NCI-H128 (cell line): ENCODE measurements at regions not wholly inside any gene's neighbourhood (a gene's known extent, or its start where the extent isn't known, plus 50 kb on each side); places are given as distances from the start of the nearest gene placed in this dataset.

Source experiments
- DNase-seq: peaks from one replicate; lab custom pipeline; 2025; ENCODE audit not compliant: unreplicated experiment; lab: John Stamatoyannopoulos, UW

DNA sequence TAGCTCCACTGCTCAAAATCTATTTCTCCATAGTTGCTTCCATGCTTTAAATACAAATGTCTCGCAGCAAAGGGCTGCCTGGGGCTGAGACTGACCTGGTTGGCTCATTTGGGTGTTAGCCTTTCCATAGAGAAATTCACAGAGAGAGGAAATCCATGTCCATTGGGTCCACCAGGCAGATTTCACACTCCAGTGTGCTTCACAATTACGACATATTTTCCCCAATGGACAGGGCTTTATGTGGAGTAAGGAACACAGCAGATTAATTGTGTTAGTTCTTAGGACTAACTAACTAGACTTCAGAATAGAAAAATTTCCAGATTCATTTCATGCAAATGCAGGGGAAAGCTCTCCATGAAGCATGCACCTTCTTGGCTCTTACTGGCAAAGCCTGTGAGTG, 180.7 kb downstream of the FBXO15 start:
- DNase-seq = no peak

DNA sequence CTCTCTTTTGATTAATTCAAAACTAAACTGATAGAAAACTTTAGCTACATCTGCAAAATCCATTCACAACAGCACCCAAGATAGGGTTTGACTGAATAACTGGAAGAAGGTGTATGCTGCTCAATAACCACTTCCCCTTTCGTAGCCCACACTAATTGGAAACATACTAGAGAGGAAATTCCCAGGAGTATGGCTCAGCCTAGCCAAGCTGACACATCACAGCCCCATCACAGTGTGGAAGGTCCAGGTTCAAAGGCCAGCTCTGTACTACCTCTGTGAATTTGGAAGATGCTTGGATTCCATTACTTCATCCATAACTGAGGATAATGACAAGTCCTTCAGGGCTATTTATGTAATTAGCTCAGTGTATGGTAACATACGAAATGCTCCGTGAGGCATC, 185.4 kb downstream of the FBXO15 start:
- no peak for DNase-seq

DNA sequence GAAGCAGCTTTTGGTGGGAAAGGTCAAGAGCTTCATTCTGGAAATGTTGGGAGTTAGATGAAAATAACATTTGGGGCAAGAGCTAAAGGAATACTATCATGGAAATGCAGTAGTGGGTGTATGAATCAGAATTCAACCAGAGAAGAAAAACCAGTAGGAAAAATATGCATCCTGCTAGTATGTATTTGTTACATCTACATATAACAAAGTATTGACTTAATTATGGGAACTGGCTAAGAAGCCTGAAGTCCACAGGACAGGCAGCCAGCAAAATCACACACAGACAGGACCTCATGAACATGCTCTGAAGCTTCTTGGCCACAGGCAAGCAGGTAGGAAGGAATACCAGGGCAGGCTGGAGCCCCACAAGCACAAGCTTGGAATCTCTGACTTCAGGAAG, 185.8 kb downstream of the FBXO15 start:
- no peak for DNase-seq

DNA sequence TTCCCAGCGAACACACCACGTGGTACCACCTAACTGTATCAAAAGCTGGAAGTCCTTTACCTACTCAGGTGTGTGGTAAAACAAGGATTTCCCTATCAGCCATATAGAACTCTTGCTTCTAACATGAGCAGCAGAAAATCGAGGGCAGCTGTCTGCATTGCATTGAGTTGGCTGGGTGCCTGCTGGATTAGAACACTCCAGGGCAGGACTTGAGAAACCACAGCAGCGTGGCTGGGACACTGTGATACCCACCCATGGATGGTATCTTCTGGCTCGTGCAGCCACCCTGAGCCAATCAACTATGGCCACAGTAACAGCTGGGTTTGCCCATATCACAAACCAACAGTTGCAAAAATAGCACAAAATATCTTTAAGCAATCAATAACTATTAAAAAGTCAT, 188.3 kb downstream of the FBXO15 start:
- DNase-seq = no peak

DNA sequence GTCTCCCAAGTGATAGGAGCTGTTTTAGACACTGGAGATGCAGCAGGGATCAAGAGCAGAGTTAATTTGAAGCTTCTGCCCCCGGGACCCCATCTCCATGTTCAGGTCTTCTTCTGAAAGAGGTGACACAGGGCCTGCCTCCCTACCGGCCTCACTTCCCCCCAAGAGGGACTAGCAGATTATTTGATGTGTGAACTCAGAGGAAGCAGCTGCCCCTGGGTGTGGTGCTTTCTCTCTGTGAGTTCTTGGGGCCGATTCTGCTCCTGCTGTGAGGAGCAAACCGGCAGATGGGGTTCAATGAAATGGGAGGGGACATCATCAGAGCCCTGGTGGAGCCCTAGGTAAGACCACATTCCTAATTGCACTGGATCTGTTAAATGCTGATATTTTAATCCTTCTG, 193.4 kb downstream of the FBXO15 start:
- DNase-seq = no peak

DNA sequence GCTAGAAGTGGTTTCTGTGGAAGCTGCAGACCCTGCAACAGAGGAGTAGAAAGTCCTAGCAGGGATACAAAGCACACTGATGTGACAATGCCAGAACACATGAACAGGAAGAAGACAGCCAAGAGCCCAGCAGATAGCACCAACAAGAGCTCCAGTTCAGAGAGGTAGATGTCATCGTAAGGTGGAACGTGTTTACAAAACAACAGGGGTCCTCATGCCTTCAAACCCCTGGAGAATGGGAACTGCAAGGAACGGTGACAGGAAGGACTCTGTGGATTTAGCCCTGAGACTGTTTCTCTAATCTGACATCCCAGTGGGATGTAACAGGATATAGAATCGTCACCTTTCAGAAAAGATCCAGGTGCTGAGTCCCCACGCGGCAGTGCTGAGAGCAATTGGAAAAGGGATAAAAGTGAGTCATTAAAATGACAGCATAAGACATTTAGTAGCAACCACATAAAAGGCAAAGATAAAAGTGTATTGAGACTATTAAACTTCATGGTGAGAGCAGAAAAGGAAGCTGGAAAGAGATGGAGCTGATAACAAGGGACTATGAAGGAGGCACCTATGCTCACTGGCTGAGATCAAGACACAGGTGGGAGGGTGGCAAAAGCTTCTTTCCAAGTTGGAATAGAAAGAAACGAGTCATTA, 195.2 kb downstream of the FBXO15 start:
- no peak for DNase-seq

DNA sequence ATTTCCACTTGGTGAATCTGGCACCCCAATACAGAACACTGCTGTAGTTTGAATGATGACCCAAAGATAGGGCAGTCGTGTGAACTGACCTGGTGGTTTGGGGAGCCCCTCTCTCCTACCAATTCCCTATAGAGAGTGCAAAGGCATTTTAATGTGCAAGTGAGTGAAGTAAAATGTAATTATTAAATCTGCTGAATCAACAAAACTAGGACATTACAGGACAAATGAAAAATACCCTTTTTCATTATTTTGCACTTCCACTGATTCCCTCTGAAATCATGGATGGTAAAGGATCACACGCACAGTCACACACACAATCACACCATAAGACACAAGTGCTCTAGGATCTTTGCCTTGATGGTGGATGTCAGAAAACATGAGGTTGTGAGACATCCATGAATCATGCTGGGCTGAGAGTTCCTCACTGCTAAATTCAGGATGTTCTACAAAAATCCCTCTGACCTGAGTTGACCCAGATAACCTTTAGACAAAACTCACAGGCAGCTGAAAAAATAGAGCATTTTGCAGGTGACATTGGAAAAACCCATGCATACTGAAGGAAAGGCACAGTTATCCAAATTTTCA, 197.4 kb downstream of the FBXO15 start:
- DNase-seq = no peak

DNA sequence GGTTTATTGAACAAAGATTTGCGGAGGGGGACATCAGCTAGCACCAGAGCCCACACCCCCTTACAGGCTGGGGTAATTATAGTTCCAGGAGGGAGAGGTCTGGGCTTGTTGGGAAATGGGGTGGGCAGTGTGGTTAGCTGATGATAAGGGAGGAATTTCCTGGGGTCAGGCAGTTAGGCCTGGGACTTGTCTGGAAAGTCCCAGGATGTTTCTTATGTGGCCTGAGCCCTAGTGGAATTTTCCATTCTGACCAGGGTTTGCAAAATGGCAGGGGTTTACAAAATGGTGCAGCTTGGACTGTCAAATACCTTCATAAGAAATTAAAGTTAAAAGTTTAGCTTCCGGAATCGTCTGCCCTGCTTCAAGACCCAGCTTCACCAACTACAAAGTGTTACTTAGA, 199.1 kb downstream of the FBXO15 start:
- no peak for DNase-seq

DNA sequence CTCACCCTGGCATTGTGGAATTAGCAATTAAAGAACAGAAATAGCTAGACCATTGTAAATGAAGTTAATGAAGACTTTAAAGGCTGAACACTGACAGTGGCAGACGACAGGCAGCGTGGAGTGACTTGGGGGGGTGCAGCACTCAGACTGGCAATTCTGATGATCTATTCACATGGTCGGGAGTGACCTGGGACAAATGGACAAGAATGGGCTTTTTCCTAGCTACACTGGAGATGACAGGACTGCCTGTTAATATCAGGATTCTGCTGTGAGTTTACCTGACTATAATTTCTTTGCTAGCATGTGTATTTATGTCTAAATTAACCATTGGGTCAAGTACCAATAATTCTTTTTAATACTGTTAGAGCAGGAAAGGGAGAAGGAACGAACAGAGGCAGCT, 199.6 kb downstream of the FBXO15 start:
- DNase-seq = no peak

DNA sequence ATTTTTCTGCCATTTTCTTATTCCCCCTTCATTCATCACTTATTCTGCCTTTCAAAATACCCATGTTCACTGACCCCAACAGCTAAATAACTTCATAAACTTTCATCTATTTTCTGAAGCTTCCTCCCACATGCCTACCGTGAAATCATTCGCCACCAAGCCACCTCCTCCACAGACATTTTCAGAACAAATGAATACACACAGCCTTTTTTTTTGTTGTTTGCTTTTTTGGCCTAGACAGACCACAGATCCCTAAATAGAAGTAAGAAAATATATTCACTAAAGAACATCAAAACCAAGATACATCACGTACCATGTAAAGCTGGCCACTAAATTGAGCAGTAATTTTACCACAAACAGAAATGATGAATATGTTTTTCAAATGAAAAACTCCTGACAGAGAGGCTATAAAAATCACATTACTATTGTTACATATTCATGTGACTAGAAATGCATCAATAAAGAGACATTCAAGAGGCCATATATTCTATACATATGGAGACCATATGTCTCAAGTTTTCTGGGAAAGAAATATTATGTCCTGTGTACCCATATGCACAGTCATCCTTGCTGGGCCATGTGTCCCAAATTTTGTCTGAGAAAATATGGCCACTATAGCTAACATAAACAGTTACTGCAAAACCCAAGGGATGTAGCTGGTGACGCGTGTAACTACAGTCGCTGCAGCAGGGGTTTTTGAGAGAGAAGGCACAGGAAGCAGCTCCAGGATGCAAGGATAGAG, 200.3 kb downstream of the FBXO15 start:
- DNase-seq = no peak

DNA sequence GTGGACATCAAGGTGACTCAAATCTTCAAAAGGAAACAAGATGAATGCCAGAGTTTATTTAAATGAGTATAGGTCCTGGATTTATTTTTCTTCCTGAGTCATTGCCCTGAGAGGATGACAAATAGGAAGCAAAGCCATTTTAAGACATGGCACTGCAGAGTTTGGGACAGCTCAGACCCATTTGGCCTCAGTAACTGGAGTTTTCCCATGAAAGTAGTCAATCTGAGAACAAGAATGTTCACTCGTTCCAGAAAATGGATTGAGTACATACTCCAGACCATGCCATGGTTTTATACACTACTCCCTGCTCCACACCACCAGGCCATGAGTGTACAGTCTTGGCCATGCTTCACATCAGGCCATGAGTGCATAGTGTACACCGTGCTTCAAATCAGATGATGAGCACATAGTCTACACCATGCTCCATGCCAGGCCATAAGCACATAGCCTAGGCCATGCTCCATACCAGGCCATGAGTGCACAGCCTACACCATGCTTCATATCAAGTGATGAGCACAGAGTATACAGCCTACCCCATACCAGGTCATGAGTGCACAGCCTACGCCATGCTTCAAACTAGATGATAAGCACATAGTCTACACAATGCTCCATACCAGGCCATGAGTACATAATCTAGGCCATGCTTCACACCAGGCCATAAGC, 202.4 kb downstream of the FBXO15 start:
- DNase-seq = no peak

DNA sequence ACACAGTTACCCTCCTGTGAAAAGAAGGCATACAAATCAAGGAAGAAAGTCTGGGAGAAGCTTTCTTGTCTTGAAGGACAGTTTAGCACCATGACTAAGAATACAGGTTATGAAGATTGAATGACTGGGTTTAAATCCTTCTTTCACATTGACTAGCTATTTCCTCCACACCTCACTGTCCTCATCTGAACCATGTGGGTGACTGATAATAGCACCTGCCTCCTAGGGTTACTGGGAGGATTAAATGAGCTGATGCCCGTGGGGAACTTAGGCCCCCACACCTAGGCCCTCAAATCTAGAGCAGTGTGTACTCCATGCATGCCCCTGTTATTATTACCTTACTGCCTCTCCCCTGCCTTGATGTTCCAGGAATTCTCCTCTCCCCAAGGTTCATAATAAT, 202.9 kb downstream of the FBXO15 start:
- DNase-seq = no peak

DNA sequence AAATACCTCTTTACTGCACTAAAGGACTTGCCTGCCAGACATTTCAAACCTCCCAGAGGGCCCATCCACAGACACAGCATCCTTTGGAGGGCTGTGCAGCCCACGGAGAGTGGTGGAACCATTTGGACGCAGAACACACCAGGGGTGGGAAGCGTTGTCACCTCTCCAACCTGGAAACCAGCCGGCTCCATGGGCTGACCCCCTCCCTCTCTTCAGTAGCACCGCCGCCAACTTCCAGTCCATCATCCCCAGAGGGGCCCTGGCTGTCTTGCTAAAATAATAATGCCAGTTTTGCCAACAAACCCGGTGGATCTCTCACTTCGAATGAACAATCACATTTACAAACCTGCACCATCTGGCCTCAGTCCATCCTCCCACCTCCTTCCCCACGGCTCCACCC, 203.9 kb downstream of the FBXO15 start:
- no peak for DNase-seq

DNA sequence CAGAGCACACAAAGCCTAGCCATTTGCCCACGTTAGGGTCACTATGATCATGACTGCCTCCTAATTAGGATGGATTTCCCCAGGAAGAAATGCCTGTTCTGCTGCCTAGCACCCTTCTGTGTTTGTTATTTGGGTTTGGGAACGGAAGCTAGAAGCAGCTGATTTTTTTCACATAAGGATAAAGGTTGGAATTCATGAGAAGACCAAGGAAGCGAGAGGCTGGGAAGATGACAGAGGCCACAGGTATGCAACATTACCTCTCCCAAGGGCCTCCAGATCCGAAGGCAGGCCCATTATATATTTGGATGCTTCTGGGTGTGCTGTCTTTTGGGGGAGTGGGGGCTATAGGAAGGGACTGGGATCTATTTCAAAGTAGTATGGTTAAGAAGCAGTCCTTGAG, 204.7 kb downstream of the FBXO15 start:
- DNase-seq = no peak

DNA sequence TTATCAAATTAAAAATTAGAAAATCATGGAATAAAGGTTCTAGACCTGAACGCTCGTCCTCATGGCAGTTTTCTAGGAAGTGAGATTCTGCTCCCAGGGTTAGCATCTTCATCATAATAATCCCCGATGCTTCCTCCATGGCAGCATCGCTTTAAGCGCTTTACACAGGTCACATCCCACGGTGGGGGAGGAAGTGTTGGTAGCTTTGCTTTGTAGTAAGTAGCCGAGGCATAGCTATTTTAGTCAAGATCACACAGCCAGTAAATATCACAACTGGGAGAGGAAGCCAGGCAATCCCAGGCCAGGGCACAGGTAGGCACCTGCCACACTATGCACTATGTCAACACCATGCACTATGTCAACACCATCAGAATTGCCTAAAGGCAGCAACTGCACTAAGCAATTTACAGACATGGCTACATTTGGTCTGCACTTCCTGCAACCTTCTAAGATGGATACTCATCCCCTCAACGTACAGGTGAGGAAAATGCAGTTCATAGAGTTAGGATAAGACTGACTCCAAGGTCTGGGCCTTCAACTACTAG, 205.5 kb downstream of the FBXO15 start:
- DNase-seq = no peak

DNA sequence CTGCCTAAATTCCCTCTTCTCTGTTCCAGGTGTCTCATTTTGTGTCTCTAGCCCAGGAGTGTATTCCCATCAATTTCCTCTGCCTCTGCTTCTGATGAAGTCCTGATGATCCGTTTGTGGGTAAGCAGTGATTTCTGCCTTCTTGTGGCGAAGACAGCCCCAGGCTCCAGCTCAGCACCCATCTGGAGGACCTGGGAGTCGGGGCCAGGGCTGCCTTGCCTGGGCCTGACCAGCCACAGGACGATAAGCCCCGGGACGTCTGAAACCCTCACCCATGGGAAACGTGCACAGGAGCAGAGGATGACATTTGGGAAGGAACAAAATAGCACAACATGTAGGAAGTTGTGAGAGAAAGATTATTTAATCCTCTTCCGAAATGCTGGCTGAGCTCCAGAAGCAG, 206.9 kb downstream of the FBXO15 start:
- DNase-seq = no peak

DNA sequence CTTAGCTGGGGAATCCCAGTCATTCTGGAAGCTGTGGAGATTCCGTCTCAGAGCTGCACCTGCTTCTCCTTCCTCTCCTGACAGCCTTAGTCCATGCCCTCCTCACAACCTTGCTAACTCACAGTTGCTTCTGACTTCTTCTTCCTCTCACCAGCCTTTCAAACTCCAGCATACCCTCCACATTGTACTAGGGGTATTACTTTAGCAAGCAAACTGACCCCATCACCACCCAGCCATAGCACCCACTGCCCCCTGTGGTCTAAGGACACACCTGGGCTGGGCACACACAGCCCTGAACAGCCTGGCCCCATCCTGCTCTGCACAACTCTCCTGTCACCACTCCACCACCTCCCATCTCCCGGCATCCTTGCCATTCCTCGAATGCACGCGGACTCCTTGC, 208.2 kb downstream of the FBXO15 start:
- DNase-seq = no peak

DNA sequence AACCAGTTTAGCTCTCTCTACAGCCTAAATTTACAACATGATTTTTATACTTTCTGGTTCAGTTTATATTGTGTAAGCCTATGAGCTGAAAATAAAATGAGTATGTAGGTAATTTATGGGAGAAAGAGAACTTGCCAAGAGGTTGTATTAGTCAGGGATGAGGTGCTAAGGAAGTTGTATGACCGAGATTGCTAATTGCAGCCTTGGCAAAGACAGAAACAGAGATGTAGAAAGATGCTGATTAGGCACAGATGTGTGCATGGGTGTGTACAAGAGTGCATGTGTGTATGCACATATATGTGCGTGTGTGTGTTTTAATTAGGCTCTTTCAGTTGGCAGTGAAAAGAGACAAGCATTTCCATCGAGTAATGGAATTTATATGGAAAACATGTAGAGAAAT, 213.9 kb downstream of the FBXO15 start:
- DNase-seq = no peak

DNA sequence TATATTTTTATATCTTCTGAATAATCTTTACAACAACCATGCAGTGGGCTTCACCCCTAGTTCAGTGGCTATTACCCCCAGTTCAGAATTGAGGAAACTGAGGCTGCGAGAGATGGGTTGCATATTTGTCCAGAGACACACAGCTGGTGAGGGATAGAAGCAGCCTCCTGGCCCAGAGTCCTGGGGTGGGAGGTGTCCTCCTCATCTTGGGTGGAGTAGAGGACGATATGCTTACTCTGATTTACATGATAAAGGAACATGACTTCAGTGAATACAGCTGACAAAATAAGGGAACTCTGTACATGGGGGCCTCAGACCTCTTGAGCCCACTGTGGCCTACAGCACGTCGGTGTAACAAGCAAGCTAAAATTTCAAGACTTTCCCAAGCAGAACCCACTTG, 214.7 kb downstream of the FBXO15 start:
- DNase-seq = no peak

DNA sequence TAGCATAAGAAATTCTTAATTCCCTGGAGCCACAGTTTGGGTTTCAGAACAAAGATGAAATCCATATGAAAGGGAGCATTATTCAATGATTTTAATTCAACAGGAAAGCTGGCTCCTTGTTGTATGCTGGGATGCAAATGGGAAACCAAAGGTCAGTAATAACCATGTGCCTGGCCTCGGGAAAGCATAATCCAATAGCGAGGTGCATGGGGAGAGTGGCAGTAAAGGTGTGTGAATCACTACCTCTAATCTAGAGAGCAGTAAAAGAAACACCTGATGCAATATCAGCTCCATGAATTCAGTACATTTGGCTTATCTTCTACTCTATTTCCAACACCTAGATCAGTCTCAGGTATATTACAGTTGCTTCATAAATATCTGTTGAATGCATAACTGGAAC, 220.1 kb downstream of the FBXO15 start:
- DNase-seq = no peak

DNA sequence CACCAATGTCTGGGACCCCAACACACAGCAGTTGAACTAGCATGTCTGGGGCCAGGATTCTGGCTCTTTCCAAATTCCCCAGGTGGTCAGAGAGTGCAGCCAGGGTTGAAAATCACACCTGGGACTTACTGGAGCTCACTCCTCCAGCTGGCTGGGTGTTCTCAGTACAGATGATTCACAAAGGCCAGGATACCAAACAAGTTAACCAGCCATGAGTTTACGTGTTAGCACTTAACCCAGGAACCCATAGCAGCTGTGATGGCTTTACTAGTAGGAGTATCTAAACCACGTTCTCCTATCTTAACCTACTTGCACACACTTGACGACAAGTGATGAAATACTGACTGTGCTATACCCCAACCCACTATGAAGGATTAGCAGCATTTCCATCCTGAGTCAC, 222.8 kb downstream of the FBXO15 start:
- no peak for DNase-seq

DNA sequence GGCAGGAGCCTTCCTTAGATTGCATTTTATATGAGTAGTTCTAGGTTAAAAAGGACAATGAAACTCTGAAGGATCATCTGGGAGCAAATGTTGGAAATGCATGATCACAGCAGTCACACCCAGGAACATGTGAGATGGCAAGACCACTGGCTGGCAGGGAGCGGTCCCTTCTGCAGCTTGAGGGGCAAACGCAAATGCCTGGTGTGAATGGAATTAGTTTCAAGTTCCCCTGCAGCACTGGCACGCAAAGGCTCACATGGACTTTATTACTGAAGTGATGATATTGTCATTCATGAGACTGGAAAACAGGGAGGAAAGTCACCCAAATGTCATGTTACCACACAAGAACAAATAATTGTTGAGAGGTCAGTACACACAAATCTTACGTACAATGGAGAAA, 223.3 kb downstream of the FBXO15 start:
- DNase-seq = no peak
